Urinary bladder (tissue), 3 donors: ENCODE measurements at regions not wholly inside any gene's neighbourhood (a gene's known extent, or its start where the extent isn't known, plus 50 kb on each side); places are given as distances from the start of the nearest gene placed in this dataset.

Source experiments
- DNase-seq: peaks from one replicate; pipeline ENCODE4 v3.0.0-alpha.2; 2015; ENCODE audit errors: extremely low spot score
- H3K27ac ChIP-seq: one replicate; pipeline ENCODE4 v1.5.1; 2013; ENCODE audit warnings: low read depth, mild to moderate bottlenecking, moderate library complexity
- H3K36me3 ChIP-seq: one replicate; pipeline ENCODE4 v1.6.1; 2013; ENCODE audit warnings: mild to moderate bottlenecking, moderate library complexity; ENCODE audit not compliant: insufficient read depth
- H3K4me1 ChIP-seq: one replicate; pipeline ENCODE4 v1.6.1; 2013; ENCODE audit warnings: mild to moderate bottlenecking, moderate library complexity; ENCODE audit not compliant: insufficient read depth
- H3K4me3 ChIP-seq: one replicate; pipeline ENCODE4 v1.5.1; 2013; ENCODE audit warnings: low read depth, low read length
- WGBS: extraction: QIAGEN DNeasy Blood & Tissue Kit; methylation state at CpG from one replicate; pipeline ENCODE4 v1.1.7; 2013; 5-methylcytosine and 5-hydroxymethylcytosine counted together
- donor health status: healthy with polysubstance abuse.
- donor health status: healthy.

DNA sequence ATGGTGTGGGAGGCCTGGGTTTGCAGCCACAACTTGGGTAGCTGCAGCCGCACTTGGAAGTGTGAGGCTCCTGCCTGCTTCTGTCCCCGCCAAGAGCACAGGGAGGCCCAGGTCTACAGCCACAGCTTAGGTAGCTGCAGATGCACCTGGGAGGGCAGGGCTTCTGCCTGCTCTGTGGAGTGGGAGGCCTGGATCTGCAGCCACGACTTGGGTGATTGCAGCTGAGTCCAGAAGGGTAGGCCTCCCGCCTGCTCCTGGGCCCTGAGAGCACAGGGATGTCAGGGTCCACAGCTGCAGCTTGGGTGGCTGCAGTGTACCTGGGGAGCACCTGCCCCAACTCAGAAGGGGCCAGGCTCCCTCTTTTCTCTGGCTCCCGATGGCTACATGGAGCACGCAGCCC is 287.3 kb downstream of the AEBP2 start:
- no peak for DNase-seq
- 96% methylated on average over 6 of the region's 6 CpGs for WGBS
- no peaks in the 10 kb centered on the region for H3K4me1 ChIP-seq
- no peak overlapping the region for H3K27ac ChIP-seq
- no peak overlapping the region for H3K4me3 ChIP-seq
- no peaks in the 10 kb centered on the region for H3K36me3 ChIP-seq

DNA sequence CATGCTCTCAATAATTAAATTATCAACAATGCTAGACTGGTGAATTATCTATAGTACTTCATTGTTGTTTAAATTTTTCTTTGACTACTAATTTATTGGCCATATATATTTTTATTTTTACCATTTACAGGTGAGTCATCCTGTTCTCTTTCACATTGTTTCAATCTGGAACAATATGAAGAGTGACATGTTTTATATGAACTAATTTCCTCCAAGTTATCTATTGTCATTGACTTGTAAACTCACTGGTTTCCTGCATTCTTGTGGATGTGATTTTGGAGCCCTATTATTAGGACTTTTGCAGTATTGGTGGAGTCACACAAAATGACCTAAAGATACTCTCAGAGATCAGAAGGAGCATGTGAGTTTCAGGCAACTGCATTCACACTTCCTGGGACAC is 297.7 kb downstream of the AEBP2 start:
- Histone ChIP-seq H3K4me1 (no peaks in the 10 kb centered on the region), H3K27ac (no peak overlapping the region), H3K36me3 (no peaks in the 10 kb centered on the region), H3K4me3 (no peak overlapping the region)
- DNase-seq = no peak

DNA sequence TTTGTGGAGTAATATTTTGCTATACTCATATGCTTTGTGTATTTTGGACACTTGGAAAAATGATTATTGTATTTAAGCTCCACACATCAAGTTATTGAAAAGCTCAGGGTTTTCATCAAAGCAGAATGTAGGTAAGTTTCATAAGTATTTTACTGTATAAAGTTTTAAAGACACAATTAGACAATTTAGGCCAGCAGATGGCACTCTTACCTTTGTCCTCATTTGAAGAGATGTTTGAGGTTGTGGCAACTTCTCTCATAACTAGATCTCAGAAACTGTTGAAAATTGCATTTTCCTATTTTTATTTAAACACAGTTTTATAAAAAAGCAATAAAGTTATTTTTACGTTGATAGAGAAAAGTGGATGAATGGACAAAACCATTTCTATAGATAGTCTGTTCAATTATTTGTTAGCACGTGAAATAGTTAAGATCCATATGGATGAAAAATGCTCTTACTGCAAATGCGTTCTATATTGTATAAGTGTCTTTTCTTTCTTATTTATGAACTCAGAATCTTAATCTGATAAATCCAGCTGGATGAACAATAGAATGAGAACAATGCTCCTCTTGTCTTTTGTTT is 300.0 kb downstream of the AEBP2 start:
- Histone ChIP-seq H3K4me3 (no peak overlapping the region), H3K36me3 (no peaks in the 10 kb centered on the region), H3K4me1 (no peaks in the 10 kb centered on the region), H3K27ac (no peak overlapping the region)
- 70% methylated on average over 3 of the region's 3 CpGs for WGBS
- DNase-seq = peak; percentile 63

DNA sequence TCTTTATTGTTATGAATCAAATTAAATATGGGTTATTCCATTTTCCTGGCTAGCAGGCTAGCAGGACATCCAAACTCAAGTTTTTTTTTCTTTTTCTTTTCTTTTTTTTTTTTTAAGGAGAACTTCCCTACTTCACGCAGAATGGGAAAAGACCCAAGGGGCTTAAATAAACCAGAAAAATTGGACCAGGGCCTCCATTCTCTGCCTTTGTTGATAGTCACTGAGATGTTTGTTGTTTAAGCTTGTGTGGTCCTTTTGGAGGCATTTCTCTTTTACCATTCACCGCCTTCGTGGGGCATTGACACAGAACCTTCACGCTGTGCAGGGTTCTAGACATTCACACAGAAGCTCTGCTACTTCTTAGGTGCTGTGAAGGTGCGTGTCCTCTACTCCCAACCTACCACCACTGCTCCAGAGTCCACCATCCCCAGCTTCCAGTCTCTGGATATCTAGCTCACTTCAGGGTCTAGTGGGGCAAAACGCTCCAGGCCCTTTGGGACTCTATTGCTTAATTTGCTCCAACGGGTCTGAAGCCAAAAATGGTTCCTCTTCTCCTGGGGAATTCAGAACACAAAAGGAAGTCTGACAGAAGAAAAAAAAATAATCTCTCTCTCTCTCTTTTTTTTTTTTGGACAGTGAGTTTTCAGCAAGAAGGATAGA is 301.3 kb downstream of the AEBP2 start:
- Histone ChIP-seq H3K4me3 (no peak overlapping the region), H3K4me1 (peaks cover 2% of the 10 kb centered on the region), H3K27ac (no peak overlapping the region), H3K36me3 (no peaks in the 10 kb centered on the region)
- 60% methylated on average over 7 of the region's 7 CpGs for WGBS
- no peak for DNase-seq

DNA sequence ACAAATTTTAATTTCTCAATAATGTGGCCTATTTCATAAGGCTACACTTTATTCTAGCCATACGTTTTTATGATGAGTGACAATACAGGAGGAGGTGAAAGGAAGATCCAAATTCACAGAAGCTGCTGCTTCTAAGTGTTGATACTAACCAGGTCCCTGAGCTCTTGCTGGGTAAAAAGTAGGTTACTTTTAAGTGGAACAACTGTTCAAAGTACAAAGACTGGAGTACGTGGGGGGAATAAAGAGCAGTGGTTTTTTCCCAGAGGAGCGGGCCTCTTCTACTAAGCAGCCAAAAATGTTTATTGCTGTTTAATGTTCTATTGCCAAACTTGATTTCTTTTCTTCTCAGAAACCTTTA is 301.8 kb downstream of the AEBP2 start:
- DNase-seq = no peak
- peaks cover 2% of the 10 kb centered on the region for H3K4me1 ChIP-seq
- no peaks in the 10 kb centered on the region for H3K36me3 ChIP-seq
- H3K27ac ChIP-seq = no peak overlapping the region
- H3K4me3 ChIP-seq = no peak overlapping the region
- 53% methylated on average over 3 of the region's 3 CpGs for WGBS

DNA sequence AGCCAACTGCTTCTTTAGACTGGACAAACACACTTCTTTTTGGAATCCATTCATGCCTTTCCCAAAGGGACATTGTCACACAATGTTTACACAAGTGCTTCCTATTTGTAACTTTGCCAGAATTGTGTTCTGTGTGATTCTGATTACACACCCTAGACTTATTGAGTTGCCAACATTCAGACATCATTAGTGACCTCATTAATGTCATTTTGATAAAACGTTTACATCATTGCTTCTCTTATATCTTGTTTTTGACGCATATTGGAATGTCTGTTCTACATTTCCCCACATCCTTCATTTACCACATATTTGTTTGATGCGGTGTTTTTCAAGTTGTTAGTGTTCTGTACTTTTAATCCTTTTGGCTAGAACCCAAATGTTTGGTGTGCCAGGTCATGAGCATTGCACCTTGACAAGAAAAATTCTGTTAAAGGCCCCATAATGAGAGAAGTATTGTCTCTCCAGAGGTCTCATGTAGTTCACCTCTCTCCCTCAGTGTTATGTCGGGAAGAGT is 305.5 kb downstream of the AEBP2 start:
- no peak for DNase-seq

DNA sequence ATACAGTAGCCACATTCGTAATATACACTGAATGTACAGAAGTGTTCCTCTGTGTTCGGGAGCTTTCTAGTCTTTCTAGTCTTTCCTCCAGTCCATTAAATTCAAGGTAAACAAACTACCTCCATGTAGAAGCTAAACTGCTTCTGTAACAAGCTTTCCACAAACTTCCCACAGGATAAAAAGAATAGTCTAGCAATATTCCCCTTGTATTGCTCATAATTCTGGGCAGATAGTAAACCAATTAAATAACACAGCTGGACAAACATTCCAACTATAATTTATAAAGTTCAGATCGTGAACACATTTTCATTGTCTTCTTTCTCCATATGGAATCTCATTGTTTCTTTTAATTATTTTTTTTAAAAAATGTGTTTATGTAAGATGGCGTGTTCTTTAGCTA is 307.2 kb downstream of the AEBP2 start:
- WGBS = 72% methylated on average over 4 of the region's 4 CpGs
- Histone ChIP-seq H3K36me3 (no peaks in the 10 kb centered on the region), H3K4me1 (peaks cover 2% of the 10 kb centered on the region)

More for the DNA sequence above, 305.5 kb downstream of the AEBP2 start:
- H3K4me3 ChIP-seq = no peak overlapping the region
- H3K4me1 ChIP-seq = peaks cover 2% of the 10 kb centered on the region
- WGBS = 68% methylated on average over 4 of the region's 4 CpGs
- no peaks in the 10 kb centered on the region for H3K36me3 ChIP-seq
- no peak overlapping the region for H3K27ac ChIP-seq

DNA sequence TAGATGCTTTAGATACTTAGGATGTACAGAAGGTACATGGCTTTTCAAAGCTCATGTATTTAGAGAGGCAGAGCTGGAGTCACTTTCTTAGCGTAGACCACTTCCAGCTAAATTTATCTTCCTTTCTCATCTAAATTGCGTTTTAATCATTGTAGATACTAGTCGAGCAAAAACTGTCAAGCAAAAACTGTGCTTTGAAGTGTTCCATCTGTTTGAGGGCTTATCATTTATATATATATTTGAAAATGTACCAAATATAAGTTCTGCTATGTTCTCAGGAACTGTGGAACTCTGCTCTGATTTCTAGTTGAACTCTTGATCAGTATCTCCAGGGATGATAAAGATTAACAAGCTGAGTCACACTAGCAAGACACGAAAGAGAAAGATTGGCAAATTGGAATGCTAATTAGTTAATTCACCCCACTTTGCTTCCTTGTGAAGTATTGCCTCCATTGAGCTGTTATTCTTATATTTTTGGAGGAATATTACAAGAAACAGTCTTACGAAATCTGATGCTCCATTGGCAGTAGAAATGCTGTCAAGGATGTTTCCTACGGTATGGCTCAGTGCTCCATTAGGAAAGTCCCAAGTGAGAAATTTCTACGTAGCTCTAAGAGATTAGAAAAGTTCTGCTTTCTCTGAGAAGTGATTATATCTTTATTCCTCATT is 310.7 kb downstream of the AEBP2 start:
- Histone ChIP-seq H3K4me3 (no peak overlapping the region), H3K4me1 (peaks cover under 1% of the 10 kb centered on the region), H3K36me3 (no peaks in the 10 kb centered on the region), H3K27ac (no peak overlapping the region)
- no peak for DNase-seq
- WGBS = 65% methylated on average over 7 of the region's 7 CpGs

More for the DNA sequence above, 307.2 kb downstream of the AEBP2 start:
- Histone ChIP-seq H3K27ac (no peak overlapping the region), H3K4me3 (no peak overlapping the region)
- no peak for DNase-seq

DNA sequence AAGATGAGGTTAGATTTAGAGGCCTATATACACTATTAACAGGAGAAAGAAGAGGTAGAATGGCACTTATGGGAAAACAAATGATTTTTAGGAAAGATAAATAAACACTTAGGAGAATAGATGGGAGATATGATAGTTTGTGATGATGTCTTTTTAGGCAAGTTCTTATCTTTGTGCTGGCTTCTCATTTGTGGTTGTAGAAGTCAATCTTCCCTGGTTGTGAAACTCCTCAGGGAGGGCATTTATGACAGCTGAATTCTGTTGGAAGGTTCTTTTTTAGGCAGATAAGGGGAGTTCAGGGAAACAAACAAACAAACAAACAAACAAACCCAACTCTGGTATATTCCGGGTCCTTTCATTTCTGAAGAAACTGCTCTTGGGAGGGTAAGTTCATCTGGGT is 311.8 kb downstream of the AEBP2 start:
- H3K4me1 ChIP-seq = no peaks in the 10 kb centered on the region
- WGBS = 100% methylated on average over 1 of the region's 1 CpG
- H3K27ac ChIP-seq = no peak overlapping the region
- no peaks in the 10 kb centered on the region for H3K36me3 ChIP-seq
- H3K4me3 ChIP-seq = no peak overlapping the region
- no peak for DNase-seq

DNA sequence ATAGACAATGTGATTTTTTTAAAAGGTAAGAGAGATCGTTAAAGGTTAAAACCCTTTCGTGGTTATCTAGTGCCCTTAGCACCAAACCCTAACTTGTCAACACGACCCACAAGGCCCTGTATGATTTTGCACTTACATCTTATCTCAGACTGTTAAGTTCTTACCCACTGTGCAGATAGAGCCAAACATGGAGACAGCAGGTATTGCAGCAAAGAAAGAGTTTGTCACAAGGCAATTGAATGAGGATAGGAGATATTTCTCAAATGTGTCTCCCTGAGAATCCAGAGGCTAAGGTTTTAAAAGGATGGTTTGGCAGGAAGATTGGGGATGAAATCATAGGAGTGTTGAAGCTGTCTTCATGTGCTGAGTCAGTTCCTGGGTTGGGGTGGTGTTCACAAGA is 313.4 kb downstream of the AEBP2 start:
- no peak overlapping the region for H3K4me3 ChIP-seq
- no peaks in the 10 kb centered on the region for H3K4me1 ChIP-seq
- no peaks in the 10 kb centered on the region for H3K36me3 ChIP-seq
- DNase-seq = no peak
- WGBS = 90% methylated on average over 3 of the region's 3 CpGs
- no peak overlapping the region for H3K27ac ChIP-seq

DNA sequence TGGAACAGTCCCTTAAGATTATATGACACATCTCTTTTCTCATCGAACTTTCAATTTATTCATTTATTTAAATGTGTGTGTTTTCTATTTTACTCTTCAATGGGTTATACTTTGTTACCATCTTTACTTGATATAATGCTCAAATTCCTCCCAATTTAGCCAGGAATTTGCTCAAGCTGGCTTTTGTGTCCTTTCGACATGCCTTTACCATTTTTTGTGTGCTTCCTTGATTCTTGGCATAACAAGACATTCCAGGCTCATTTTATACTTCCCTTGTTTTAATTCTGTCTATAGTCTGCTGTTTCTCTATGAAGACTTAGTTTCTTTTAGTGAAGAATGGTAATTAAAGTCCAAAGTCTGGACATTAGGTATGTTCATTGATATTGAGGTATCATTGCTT is 315.8 kb downstream of the AEBP2 start:
- Histone ChIP-seq H3K4me1 (no peaks in the 10 kb centered on the region), H3K27ac (no peak overlapping the region), H3K4me3 (no peak overlapping the region), H3K36me3 (no peaks in the 10 kb centered on the region)
- no peak for DNase-seq
- WGBS = 88% methylated on average over 2 of the region's 2 CpGs

DNA sequence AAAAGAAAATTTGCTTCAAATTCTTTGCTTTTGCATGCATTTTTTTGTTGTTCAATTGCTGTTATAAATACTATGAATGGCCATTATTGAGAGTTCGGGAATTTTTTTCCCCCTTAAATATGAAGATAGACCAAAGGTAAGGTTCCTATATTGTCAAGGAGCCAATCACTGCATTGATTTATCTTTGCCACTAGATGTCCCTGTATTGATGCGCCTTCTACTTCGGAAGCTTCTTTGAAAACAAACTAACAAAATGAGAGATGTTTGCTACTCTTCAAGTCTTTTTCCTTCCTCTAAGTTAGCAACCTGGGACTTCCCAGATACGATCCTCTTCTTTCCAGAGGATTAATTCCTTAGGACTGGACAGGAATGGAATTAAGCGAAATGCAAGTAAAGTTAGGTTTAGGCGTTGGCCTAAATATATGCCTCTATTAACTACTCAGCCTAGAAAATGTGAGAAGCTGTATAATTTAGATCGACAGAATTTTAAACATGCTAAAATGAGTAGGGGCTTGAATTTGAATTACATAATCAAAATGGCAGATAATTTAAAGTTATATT is 318.1 kb downstream of the AEBP2 start:
- no peaks in the 10 kb centered on the region for H3K4me1 ChIP-seq
- no peak for DNase-seq
- H3K4me3 ChIP-seq = no peak overlapping the region
- no peaks in the 10 kb centered on the region for H3K36me3 ChIP-seq
- 47% methylated on average over 7 of the region's 7 CpGs for WGBS
- H3K27ac ChIP-seq = no peak overlapping the region

DNA sequence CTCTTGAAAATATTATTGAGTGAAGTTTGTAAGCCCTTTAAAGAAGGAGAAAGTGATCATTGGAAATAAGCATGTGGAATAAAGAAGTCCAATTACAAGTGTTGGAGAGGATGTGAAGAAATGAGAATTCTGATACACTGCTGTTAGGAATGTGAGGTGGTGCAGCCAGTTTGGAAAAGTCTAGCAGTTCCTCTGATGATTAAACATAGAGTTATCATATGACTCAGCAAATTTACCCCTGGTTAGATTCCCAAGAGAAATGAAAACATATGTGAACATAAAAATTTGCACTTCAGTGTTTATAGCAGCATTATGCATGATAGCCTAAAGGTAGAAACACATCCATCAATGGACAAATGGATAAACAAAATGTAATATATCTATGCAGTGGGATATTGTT is 319.9 kb downstream of the AEBP2 start:
- DNase-seq = no peak

DNA sequence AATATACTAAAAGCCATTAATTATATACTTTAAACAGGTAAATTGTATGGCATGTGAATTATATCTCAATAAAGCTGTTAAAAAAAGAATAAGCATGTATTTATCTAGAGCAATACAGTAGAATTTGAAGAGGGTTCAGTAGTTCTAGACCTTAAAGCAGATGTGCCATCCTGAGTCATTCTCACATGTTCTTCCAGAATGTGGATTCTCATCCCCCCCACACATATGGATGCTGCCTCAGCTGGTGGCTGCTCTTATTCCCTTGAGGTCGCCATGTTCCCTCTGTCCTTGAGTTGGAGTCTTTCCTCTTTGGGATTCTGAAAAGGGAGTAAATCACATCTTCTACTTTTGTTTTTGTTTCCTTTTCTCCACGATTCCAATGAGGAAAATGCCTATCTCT is 321.3 kb downstream of the AEBP2 start:
- Histone ChIP-seq H3K4me1 (no peaks in the 10 kb centered on the region), H3K27ac (no peak overlapping the region), H3K36me3 (no peaks in the 10 kb centered on the region), H3K4me3 (no peak overlapping the region)
- WGBS = 94% methylated on average over 2 of the region's 2 CpGs
- no peak for DNase-seq

More for the DNA sequence above, 319.9 kb downstream of the AEBP2 start:
- H3K4me3 ChIP-seq = no peak overlapping the region
- H3K36me3 ChIP-seq = no peaks in the 10 kb centered on the region
- H3K4me1 ChIP-seq = no peaks in the 10 kb centered on the region
- H3K27ac ChIP-seq = no peak overlapping the region
